Cardiac muscle cell (in vitro differentiated cells and primary cell): ENCODE measurements at regions not wholly inside any gene's neighbourhood (a gene's known extent, or its start where the extent isn't known, plus 50 kb on each side); places are given as distances from the start of the nearest gene placed in this dataset.

Source experiments
- DNase-seq, 2 donors: peaks; one replicate each; pipeline versions ENCODE4 v3.0.0 to v3.0.0-alpha.2; 2010 to 2017; ENCODE audit warnings: low read depth in 1 of 2, low spot score in 1 of 2
- H3K27ac ChIP-seq: fragments of 200-600 bp; sonication (generic); 2 replicates; pipeline ENCODE4 v1.5.1; 2016
- H3K27me3 ChIP-seq: fragments of 200-600 bp; sonication (generic); 2 replicates; pipeline ENCODE4 v1.6.0; 2016; ENCODE audit warnings: control low read depth
- H3K36me3 ChIP-seq: fragments of 200-600 bp; sonication (generic); 2 replicates; pipeline ENCODE4 v1.5.1; 2016; ENCODE audit warnings: control low read depth
- H3K4me1 ChIP-seq: fragments of 200-600 bp; sonication (generic); 2 replicates; pipeline ENCODE4 v1.8.1; 2017; ENCODE audit warnings: low read depth, mild to moderate bottlenecking, mixed run types
- H3K4me3 ChIP-seq: fragments of 200-600 bp; sonication (generic); 2 replicates; pipeline ENCODE4 v1.5.1; 2016; ENCODE audit warnings: mild to moderate bottlenecking
- H3K9me3 ChIP-seq: fragments of 200-600 bp; sonication (generic); 2 replicates; pipeline ENCODE4 v1.5.1; 2017; ENCODE audit warnings: low read depth, mild to moderate bottlenecking, control low read depth
- CTCF ChIP-seq: IDR thresholded peaks from 2 replicates; pipeline ENCODE4 v1.5.1; 2012; ENCODE audit warnings: low read depth, mild to moderate bottlenecking, low read length

GRCh38 chr4:15375667-15376066 is 52.2 kb upstream of the C1QTNF7 start:
- H3K4me3 ChIP-seq, result no peak overlapping the region
- no peak for TF ChIP-seq CTCF
- H3K27me3 ChIP-seq, result no peaks in the 10 kb centered on the region
- no peaks in the 10 kb centered on the region for H3K36me3 ChIP-seq
- H3K4me1 ChIP-seq, result no peaks in the 10 kb centered on the region
- no peak overlapping the region for H3K27ac ChIP-seq
- H3K9me3 ChIP-seq, result no peaks in the 10 kb centered on the region
- DNase-seq, result no peak

GRCh38 chr4:15376145-15376544 is 51.7 kb upstream of the C1QTNF7 start:
- DNase-seq, result no peak
- H3K4me1 ChIP-seq, result no peaks in the 10 kb centered on the region
- no peaks in the 10 kb centered on the region for H3K27me3 ChIP-seq
- no peak overlapping the region for H3K4me3 ChIP-seq
- H3K9me3 ChIP-seq, result no peaks in the 10 kb centered on the region
- no peak overlapping the region for H3K27ac ChIP-seq
- no peaks in the 10 kb centered on the region for H3K36me3 ChIP-seq
- TF ChIP-seq CTCF, result no peak

GRCh38 chr4:15376594-15376993 is 51.2 kb upstream of the C1QTNF7 start:
- H3K9me3 ChIP-seq, result no peaks in the 10 kb centered on the region
- H3K4me1 ChIP-seq, result no peaks in the 10 kb centered on the region
- H3K36me3 ChIP-seq, result no peaks in the 10 kb centered on the region
- H3K4me3 ChIP-seq, result no peak overlapping the region
- no peak for DNase-seq
- H3K27me3 ChIP-seq, result no peaks in the 10 kb centered on the region
- TF ChIP-seq CTCF, result no peak
- H3K27ac ChIP-seq, result no peak overlapping the region
